HepG2 (cell line): ENCODE measurements at regions not wholly inside any gene's neighbourhood (a gene's known extent, or its start where the extent isn't known, plus 50 kb on each side); places are given as distances from the start of the nearest gene placed in this dataset.

ENCODE experiments used
- ATAC-seq: fragments of 200-7000 bp; cut with Tn5 transposase; 3 replicates; pipeline ENCODE4 v1.9.1; 2020; ENCODE audit warnings: mild to moderate bottlenecking, moderate library complexity
- BruUV-seq: library from RNA; stranded (reverse); fragments of 400-500 nt; replicated peaks from 2 replicates; lab custom pipeline; 2021; lab: Mats Ljungman, UMichigan
- CTCF ChIA-PET: fragments of 300-600 bp; formaldehyde crosslinking; extraction: SDS; loops from one replicate; lab custom pipeline; 2021; ENCODE audit warnings: low total read pairs, inconsistent platforms, low intra/inter-chr PET ratio; lab: Yijun Ruan, JAX
- POLR2A ChIA-PET: fragments of 350-600 bp; sonication (Branson Sonifier 250); formaldehyde crosslinking; loops from one replicate; lab custom pipeline; 2020; ENCODE audit warnings: antibody characterized with exemption, inconsistent platforms; lab: Yijun Ruan, JAX
- DNase-seq: peaks from one replicate; pipeline ENCODE4 v3.0.0-alpha.2; 2015; ENCODE audit warnings: low spot score
- FAIRE-seq: peaks from 3 replicates; lab custom pipeline; 2011; peaks lifted over from hg19 to GRCh38; lab: Jason Lieb, UNC
- H2AFZ ChIP-seq: one replicate; pipeline ENCODE4 v1.6.1; 2011; ENCODE audit warnings: low read length, inconsistent platforms
- H3K27ac ChIP-seq: fragments of 300-600 bp; 3 replicates; pipeline ENCODE4 v1.8.0; 2011; ENCODE audit warnings: mixed run types, mild to moderate bottlenecking, mixed read lengths, low read length, inconsistent platforms; ENCODE audit not compliant: insufficient read depth; ENCODE audit errors: extremely low read length
- H3K27me3 ChIP-seq, 2 experiments: fragments of 200-600 bp in 1 of 2; 2 replicates in 1 of 2; 3 replicates in 1 of 2; pipeline versions ENCODE4 v1.6.0 to v1.8.0; 2011; ENCODE audit warnings: low read length in 2 of 2, mild to moderate bottlenecking in 2 of 2, moderate library complexity in 2 of 2, inconsistent platforms in 1 of 2; ENCODE audit not compliant: insufficient read depth in 2 of 2, control insufficient read depth in 1 of 2
- H3K36me3 ChIP-seq, 2 experiments: fragments of 200-600 bp in 1 of 2; replicated peaks in 1 of 2; 2 replicates in 1 of 2; 3 replicates in 1 of 2; pipeline versions ENCODE4 v1.5.1 to v1.8.0; 2011; ENCODE audit warnings: low read length in 2 of 2, inconsistent platforms in 1 of 2; ENCODE audit not compliant: insufficient read depth in 2 of 2, control insufficient read depth in 1 of 2
- H3K4me1 ChIP-seq: 2 replicates; pipeline ENCODE4 v1.5.1; 2012; ENCODE audit warnings: low read length, inconsistent platforms; ENCODE audit not compliant: insufficient read depth
- H3K4me2 ChIP-seq: 2 replicates; pipeline ENCODE4 v1.6.0; 2011; ENCODE audit warnings: low read depth, low read length, inconsistent platforms
- H3K4me3 ChIP-seq, 3 experiments: fragments of 200-600 bp in 1 of 3; sonication (generic), shearing (Covaris generic) in 1 of 3; replicated peaks in 1 of 3; 2 replicates each; pipeline ENCODE4 v1.5.1; 2011 to 2016; ENCODE audit warnings: low read length in 3 of 3, inconsistent platforms in 2 of 3, low read depth in 2 of 3, mild to moderate bottlenecking in 2 of 3, control low read depth in 1 of 3, mixed read lengths in 1 of 3; ENCODE audit not compliant: insufficient read depth in 1 of 3
- H3K79me2 ChIP-seq: one replicate; pipeline ENCODE4 v1.6.1; 2011; ENCODE audit warnings: low read length, inconsistent platforms; ENCODE audit not compliant: insufficient read depth
- H3K9ac ChIP-seq: 2 replicates; pipeline ENCODE4 v1.6.0; 2011; ENCODE audit warnings: mild to moderate bottlenecking, low read depth, low read length, inconsistent platforms; ENCODE audit not compliant: insufficient read depth
- H3K9me3 ChIP-seq: 2 replicates; pipeline ENCODE4 v1.5.1; 2012; ENCODE audit warnings: mild to moderate bottlenecking, low read length
- H4K20me1 ChIP-seq: 2 replicates; pipeline ENCODE4 v1.6.0; 2011; ENCODE audit warnings: inconsistent platforms, mild to moderate bottlenecking, low read length, moderate library complexity; ENCODE audit not compliant: insufficient read depth
- CSRNP1 ChIP-seq: sonication (generic); formaldehyde crosslinking; IDR thresholded peaks from 2 replicates; pipeline ENCODE4 v1.8.1; 2023; ENCODE audit warnings: mild to moderate bottlenecking, missing genetic modification reagents
- MAFK ChIP-seq, 2 experiments: IDR thresholded peaks in 1 of 2; conservative IDR thresholded peaks in 1 of 2; 2 replicates each; pipeline ENCODE4 v1.6.1; 2011; ENCODE audit warnings: improper control_type of control experiment in 2 of 2, low read length in 2 of 2
- TAF15 ChIP-seq: fragments of 200-400 bp; formaldehyde crosslinking; IDR thresholded peaks from one replicate; pipeline ENCODE4 v1.6.1; 2018; ENCODE audit warnings: mild to moderate bottlenecking, low read depth, low read length; ENCODE audit not compliant: poor library complexity, severe bottlenecking
- ZNF446 ChIP-seq: sonication (generic); formaldehyde crosslinking; IDR thresholded peaks from 2 replicates; pipeline ENCODE4 v1.5.0; 2020; ENCODE audit warnings: mild to moderate bottlenecking, missing genetic modification reagents
- WGBS: methylation state at CpG from one replicate; pipeline ENCODE4 v1.1.6; 2017; ENCODE audit warnings: low lambda C conversion rate; 5-methylcytosine and 5-hydroxymethylcytosine counted together
- in situ Hi-C: cut with HindIII; loops from 2 replicates; pipeline ENCODE4 v1.10.0; 2017; ENCODE audit warnings: low pct_unique_long_range_greater_than_20kb; ENCODE audit not compliant: extremely low pct_ligation_motif_present
- intact Hi-C: fragments of 100-400 bp; cut with micrococcal nuclease; formaldehyde crosslinking; loops from one replicate; pipeline ENCODE4 v1.10.0; 2022; ENCODE audit not compliant: unreplicated experiment
- TF ChIP-seq, protein P1 (sequence below): sonication (generic); formaldehyde crosslinking; IDR thresholded peaks from 2 replicates; pipeline ENCODE4 v1.5.0; 2020; ENCODE audit warnings: missing genetic modification reagents
- TF ChIP-seq, protein P2 (sequence below): sonication (generic); IDR thresholded peaks from 2 replicates; pipeline ENCODE4 v1.6.1; 2016; ENCODE audit warnings: low read depth, borderline replicate concordance

- Histone ChIP-seq H3K4me2 (no peak overlapping the region), H3K79me2 (no peaks in the 10 kb centered on the region), H3K9me3 (no peaks in the 10 kb centered on the region), H3K4me3 (no peak overlapping the region), H3K4me1 (no peaks in the 10 kb centered on the region), H3K27me3 (no peaks in the 10 kb centered on the region), H3K9ac (no peak overlapping the region), H3K27ac (no peak overlapping the region), H4K20me1 (no peaks in the 10 kb centered on the region), H2AFZ (no peak overlapping the region), H3K36me3 (no peaks in the 10 kb centered on the region)
- FAIRE-seq = no peak
- no peak; the same call in 2 of the 3 replicates for ATAC-seq
- WGBS = 1% methylated on average over 4 of the region's 4 CpGs
- DNase-seq = peak; percentile 13
- POLR2A ChIA-PET = no interaction called here
- CTCF ChIA-PET = no interaction called here
- TF ChIP-seq ZNF446 (CRISPR knock-in tag) = no peak
- intact Hi-C loops = no loop called here
- in situ Hi-C loops = no loop called here
- no TSS peak for BruUV-seq
These were observed 56.9 kb upstream of the E2F7 start for GRCh38 chr12:77122236-77122635.

- H3K79me2 ChIP-seq = no peaks in the 10 kb centered on the region
- ATAC-seq (no peak), FAIRE-seq (no peak), DNase-seq (no peak)
- no peaks in the 10 kb centered on the region for H3K9me3 ChIP-seq
- H3K36me3 ChIP-seq = no peaks in the 10 kb centered on the region
- H3K27ac ChIP-seq = no peak overlapping the region
- no peak overlapping the region for H3K4me3 ChIP-seq
- H3K4me1 ChIP-seq = no peaks in the 10 kb centered on the region
- H3K27me3 ChIP-seq = no peaks in the 10 kb centered on the region
- in situ Hi-C loops = no loop called here
- no peak overlapping the region for H2AFZ ChIP-seq
- WGBS = 0% methylated on average over 1 of the region's 1 CpG
- BruUV-seq = no TSS peak
- H3K9ac ChIP-seq = no peak overlapping the region
- ChIA-PET CTCF (no interaction called here), POLR2A (no interaction called here)
- no peak overlapping the region for H3K4me2 ChIP-seq
- no peaks in the 10 kb centered on the region for H4K20me1 ChIP-seq
- intact Hi-C loops = no loop called here
- TF ChIP-seq, protein P1, sequence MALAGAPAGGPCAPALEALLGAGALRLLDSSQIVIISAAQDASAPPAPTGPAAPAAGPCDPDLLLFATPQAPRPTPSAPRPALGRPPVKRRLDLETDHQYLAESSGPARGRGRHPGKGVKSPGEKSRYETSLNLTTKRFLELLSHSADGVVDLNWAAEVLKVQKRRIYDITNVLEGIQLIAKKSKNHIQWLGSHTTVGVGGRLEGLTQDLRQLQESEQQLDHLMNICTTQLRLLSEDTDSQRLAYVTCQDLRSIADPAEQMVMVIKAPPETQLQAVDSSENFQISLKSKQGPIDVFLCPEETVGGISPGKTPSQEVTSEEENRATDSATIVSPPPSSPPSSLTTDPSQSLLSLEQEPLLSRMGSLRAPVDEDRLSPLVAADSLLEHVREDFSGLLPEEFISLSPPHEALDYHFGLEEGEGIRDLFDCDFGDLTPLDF (CRISPR knock-in tag) = no peak
- TF ChIP-seq MAFK (conservative IDR thresholded peaks at IDR 0.05 in 1 of 2, IDR thresholded peaks at IDR 0.05 in 1 of 2; ENCODE audit: low read length in 2 of 2) (no peak), CSRNP1 (CRISPR knock-in tag) (no peak), TAF15 (no peak)
- TF ChIP-seq, protein P2, sequence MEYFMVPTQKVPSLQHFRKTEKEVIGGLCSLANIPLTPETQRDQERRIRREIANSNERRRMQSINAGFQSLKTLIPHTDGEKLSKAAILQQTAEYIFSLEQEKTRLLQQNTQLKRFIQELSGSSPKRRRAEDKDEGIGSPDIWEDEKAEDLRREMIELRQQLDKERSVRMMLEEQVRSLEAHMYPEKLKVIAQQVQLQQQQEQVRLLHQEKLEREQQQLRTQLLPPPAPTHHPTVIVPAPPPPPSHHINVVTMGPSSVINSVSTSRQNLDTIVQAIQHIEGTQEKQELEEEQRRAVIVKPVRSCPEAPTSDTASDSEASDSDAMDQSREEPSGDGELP = no peak
These were observed 55.1 kb upstream of the E2F7 start for GRCh38 chr12:77120156-77121085.
